ENCODE measurements at regions not wholly inside any gene's neighbourhood (a gene's known extent, or its start where the extent isn't known, plus 50 kb on each side); places are given as distances from the start of the nearest gene placed in this dataset.

DNA sequence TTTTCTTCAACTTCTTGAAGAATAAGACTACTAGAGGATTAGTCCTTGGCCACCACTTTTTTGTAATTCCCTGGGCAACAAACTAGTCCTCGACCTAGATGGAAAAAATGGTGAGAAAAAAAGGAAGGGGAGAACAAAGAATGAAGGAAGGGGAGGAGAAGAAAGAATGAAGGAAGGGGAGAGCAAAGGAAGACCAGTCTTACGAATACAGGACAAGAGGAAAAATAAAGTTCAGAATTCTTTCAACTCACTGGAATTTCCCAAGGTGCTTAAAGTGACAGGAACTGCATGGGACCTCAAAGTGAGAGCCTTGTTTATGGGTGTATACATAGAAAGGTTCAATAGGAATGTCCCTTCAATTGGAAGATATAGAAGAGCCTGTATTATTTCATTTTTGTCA lies 509.3 kb upstream of the JARID2 start:
- no peak overlapping the region for H3K4me2 ChIP-seq (ENCODE audit: low read depth, low read length)
- no peak overlapping the region for H3K9ac ChIP-seq (ENCODE audit: insufficient read depth, low read depth, low read length)
- BruUV-seq (replicated peaks) = no TSS peak
- no peak overlapping the region for H2AFZ ChIP-seq (ENCODE audit: low read length)
- in situ Hi-C loops (cut with HindIII; ENCODE audit: extremely low pct_ligation_motif_present, low pct_unique_long_range_greater_than_20kb) (no loop called here), intact Hi-C loops (cut with micrococcal nuclease; ENCODE audit: unreplicated experiment) (no loop called here)
- DNase-seq (ENCODE audit: low spot score) = no peak
- no peaks in the 10 kb centered on the region for H4K20me1 ChIP-seq (ENCODE audit: insufficient read depth, low read length)
- ChIA-PET POLR2A (no interaction called here), CTCF (ENCODE audit: low intra/inter-chr PET ratio, low total read pairs) (no interaction called here)
- no peak for FAIRE-seq
- ATAC-seq = no peak
- 0 out of 5 replicates have a peak, but pooled peaks cover 0 to 3% of the 10 kb centered on the region in 2 experiments for H3K27me3 ChIP-seq (ENCODE audit: control insufficient read depth in 1 of 2, insufficient read depth in 2 of 2, low read length in 2 of 2)
- no peaks in the 10 kb centered on the region for H3K4me1 ChIP-seq (ENCODE audit: insufficient read depth, low read length)
- no peaks in the 10 kb centered on the region for H3K9me3 ChIP-seq (ENCODE audit: low read length)
- H3K36me3 ChIP-seq (replicated peaks in 1 of 2; ENCODE audit: control insufficient read depth in 1 of 2, insufficient read depth in 2 of 2, low read length in 2 of 2) = no peaks in the 10 kb centered on the region
- 8% methylated on average over 2 of the region's 2 CpGs for WGBS (ENCODE audit: low lambda C conversion rate)
- no peak overlapping the region for H3K4me3 ChIP-seq (replicated peaks in 1 of 3; ENCODE audit: insufficient read depth in 1 of 3, low read depth in 2 of 3, low read length in 3 of 3)
- TF ChIP-seq, protein P1, sequence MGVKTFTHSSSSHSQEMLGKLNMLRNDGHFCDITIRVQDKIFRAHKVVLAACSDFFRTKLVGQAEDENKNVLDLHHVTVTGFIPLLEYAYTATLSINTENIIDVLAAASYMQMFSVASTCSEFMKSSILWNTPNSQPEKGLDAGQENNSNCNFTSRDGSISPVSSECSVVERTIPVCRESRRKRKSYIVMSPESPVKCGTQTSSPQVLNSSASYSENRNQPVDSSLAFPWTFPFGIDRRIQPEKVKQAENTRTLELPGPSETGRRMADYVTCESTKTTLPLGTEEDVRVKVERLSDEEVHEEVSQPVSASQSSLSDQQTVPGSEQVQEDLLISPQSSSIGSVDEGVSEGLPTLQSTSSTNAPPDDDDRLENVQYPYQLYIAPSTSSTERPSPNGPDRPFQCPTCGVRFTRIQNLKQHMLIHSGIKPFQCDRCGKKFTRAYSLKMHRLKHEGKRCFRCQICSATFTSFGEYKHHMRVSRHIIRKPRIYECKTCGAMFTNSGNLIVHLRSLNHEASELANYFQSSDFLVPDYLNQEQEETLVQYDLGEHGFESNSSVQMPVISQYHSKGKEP (CRISPR knock-in tag; IDR thresholded peaks at IDR 0.05) = no peak
- no peak for TF ChIP-seq ZNF607 (CRISPR knock-in tag; IDR thresholded peaks at IDR 0.05; ENCODE audit: borderline replicate concordance)
- TF ChIP-seq, protein P2, sequence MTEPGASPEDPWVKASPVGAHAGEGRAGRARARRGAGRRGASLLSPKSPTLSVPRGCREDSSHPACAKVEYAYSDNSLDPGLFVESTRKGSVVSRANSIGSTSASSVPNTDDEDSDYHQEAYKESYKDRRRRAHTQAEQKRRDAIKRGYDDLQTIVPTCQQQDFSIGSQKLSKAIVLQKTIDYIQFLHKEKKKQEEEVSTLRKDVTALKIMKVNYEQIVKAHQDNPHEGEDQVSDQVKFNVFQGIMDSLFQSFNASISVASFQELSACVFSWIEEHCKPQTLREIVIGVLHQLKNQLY (CRISPR knock-in tag; IDR thresholded peaks at IDR 0.05) = no peak
- no peak overlapping the region for H3K27ac ChIP-seq (ENCODE audit: extremely low read length, insufficient read depth, low read length)
- no peaks in the 10 kb centered on the region for H3K79me2 ChIP-seq (ENCODE audit: insufficient read depth, low read length)

DNA sequence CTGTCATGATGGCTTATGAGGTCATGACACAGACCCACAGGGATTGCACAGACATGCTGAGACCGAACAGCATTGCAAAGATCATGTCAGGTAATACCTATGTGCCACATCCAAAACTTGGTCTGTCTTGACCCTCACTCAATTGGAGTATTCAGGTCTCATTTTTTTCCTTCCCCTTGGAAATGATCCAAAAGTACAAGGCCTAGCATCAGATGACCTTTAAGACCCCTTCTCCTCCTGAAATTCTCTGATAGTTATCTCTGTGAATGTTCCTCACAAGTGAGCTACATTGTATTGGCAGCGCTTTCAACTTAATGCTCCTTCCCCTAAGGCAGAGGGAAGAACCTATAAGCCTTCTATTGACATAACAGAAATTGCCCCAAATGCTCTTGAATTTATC lies 507.4 kb upstream of the JARID2 start:
- in situ Hi-C loops (cut with HindIII; ENCODE audit: extremely low pct_ligation_motif_present, low pct_unique_long_range_greater_than_20kb) (no loop called here), intact Hi-C loops (cut with micrococcal nuclease; ENCODE audit: unreplicated experiment) (no loop called here)
- H3K4me1 ChIP-seq (ENCODE audit: insufficient read depth, low read length) = no peaks in the 10 kb centered on the region
- H3K79me2 ChIP-seq (ENCODE audit: insufficient read depth, low read length) = no peaks in the 10 kb centered on the region
- no peaks in the 10 kb centered on the region for H3K36me3 ChIP-seq (replicated peaks in 1 of 2; ENCODE audit: control insufficient read depth in 1 of 2, insufficient read depth in 2 of 2, low read length in 2 of 2)
- DNase-seq (ENCODE audit: low spot score) (no peak), FAIRE-seq (no peak), ATAC-seq (no peak)
- no peak overlapping the region for H3K9ac ChIP-seq (ENCODE audit: insufficient read depth, low read depth, low read length)
- no peaks in the 10 kb centered on the region for H4K20me1 ChIP-seq (ENCODE audit: insufficient read depth, low read length)
- H3K4me2 ChIP-seq (ENCODE audit: low read depth, low read length) = no peak overlapping the region
- 46% methylated on average over 2 of the region's 2 CpGs for WGBS (ENCODE audit: low lambda C conversion rate)
- 0 out of 5 replicates have a peak, but pooled peaks cover 0 to 3% of the 10 kb centered on the region in 2 experiments for H3K27me3 ChIP-seq (ENCODE audit: control insufficient read depth in 1 of 2, insufficient read depth in 2 of 2, low read length in 2 of 2)
- no peaks in the 10 kb centered on the region for H3K9me3 ChIP-seq (ENCODE audit: low read length)
- POLR2A ChIA-PET = no interaction called here
- CTCF ChIA-PET (ENCODE audit: low intra/inter-chr PET ratio, low total read pairs) = no interaction called here
- no peak overlapping the region for H2AFZ ChIP-seq (ENCODE audit: low read length)
- H3K4me3 ChIP-seq (replicated peaks in 1 of 3; ENCODE audit: insufficient read depth in 1 of 3, low read depth in 2 of 3, low read length in 3 of 3) = no peak overlapping the region
- BruUV-seq (replicated peaks) = no TSS peak
- no peak overlapping the region for H3K27ac ChIP-seq (ENCODE audit: extremely low read length, insufficient read depth, low read length)
- TF ChIP-seq EED (CRISPR knock-in tag; IDR thresholded peaks at IDR 0.05) (no peak), PAX8 (CRISPR knock-in tag; IDR thresholded peaks at IDR 0.05; ENCODE audit: borderline replicate concordance) (no peak), SYNCRIP (IDR thresholded peaks at IDR 0.05; ENCODE audit: insufficient read depth, low read depth, low read length) (no peak), SALL2 (CRISPR knock-in tag; IDR thresholded peaks at IDR 0.05) (no peak), SATB2 (CRISPR knock-in tag; IDR thresholded peaks at IDR 0.05) (no peak), TEAD3 (CRISPR knock-in tag; optimal IDR thresholded peaks at IDR 0.05; ENCODE audit: borderline replicate concordance) (no peak), PAWR (CRISPR knock-in tag; IDR thresholded peaks at IDR 0.05; ENCODE audit: borderline replicate concordance) (no peak)
- TF ChIP-seq, protein P3, sequence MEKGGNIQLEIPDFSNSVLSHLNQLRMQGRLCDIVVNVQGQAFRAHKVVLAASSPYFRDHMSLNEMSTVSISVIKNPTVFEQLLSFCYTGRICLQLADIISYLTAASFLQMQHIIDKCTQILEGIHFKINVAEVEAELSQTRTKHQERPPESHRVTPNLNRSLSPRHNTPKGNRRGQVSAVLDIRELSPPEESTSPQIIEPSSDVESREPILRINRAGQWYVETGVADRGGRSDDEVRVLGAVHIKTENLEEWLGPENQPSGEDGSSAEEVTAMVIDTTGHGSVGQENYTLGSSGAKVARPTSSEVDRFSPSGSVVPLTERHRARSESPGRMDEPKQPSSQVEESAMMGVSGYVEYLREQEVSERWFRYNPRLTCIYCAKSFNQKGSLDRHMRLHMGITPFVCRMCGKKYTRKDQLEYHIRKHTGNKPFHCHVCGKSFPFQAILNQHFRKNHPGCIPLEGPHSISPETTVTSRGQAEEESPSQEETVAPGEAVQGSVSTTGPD (CRISPR knock-in tag; IDR thresholded peaks at IDR 0.05) = no peak

Measured in HepG2 (cell line).